Gastroesophageal sphincter (tissue), 4 donors: ENCODE measurements at regions not wholly inside any gene's neighbourhood (a gene's known extent, or its start where the extent isn't known, plus 50 kb on each side); places are given as distances from the start of the nearest gene placed in this dataset.

Source experiments
- ATAC-seq: fragments of 150-250 bp; one replicate; pipeline ENCODE4 v1.9.1; 2016; ENCODE audit warnings: mild to moderate bottlenecking, moderate library complexity
- H3K27ac ChIP-seq, 4 donors: fragments of 200-600 bp; sonication (generic) in 3 of 4; 1 replicate in 3 of 4; 2 replicates in 1 of 4; pipeline ENCODE4 v1.5.1; 2016 to 2019
- H3K27me3 ChIP-seq: fragments of 200-600 bp; sonication (generic); one replicate; pipeline ENCODE4 v1.5.1; 2019
- H3K36me3 ChIP-seq, 2 donors: fragments of 200-600 bp; sonication (generic); one replicate each; pipeline ENCODE4 v1.5.1; 2019; ENCODE audit warnings: control low read depth in 1 of 2
- H3K4me1 ChIP-seq, 3 donors: fragments of 200-600 bp; sonication (generic); 1 replicate in 2 of 3; 2 replicates in 1 of 3; pipeline ENCODE4 v1.5.1; 2016 to 2019; ENCODE audit warnings: control low read depth in 2 of 3
- H3K4me3 ChIP-seq, 2 donors: fragments of 200-600 bp; sonication (generic); one replicate each; pipeline ENCODE4 v1.5.1; 2019; ENCODE audit warnings: mild to moderate bottlenecking in 1 of 2, moderate library complexity in 1 of 2
- H3K9me3 ChIP-seq, 3 donors: fragments of 200-600 bp; sonication (generic); one replicate each; pipeline ENCODE4 v1.5.1; 2017 to 2019; ENCODE audit warnings: control low read depth in 2 of 3
- EP300 ChIP-seq: sonication (generic); formaldehyde crosslinking; IDR thresholded peaks from one replicate; pipeline ENCODE4 v1.6.1; 2017; ENCODE audit warnings: antibody characterized with exemption, mild to moderate bottlenecking
- POLR2A ChIP-seq, 2 donors: fragments of 450-650 bp; IDR thresholded peaks; one replicate each; pipeline ENCODE4 v1.6.1; 2017; ENCODE audit warnings: antibody characterized with exemption in 2 of 2, mild to moderate bottlenecking in 2 of 2, moderate library complexity in 1 of 2
- POLR2AphosphoS5 ChIP-seq: sonication (generic); formaldehyde crosslinking; IDR thresholded peaks from one replicate; pipeline ENCODE4 v1.6.1; 2017; ENCODE audit warnings: antibody characterized with exemption
- WGBS, 2 donors: methylation state at CpG; one replicate each; pipeline ENCODE4 v1.1.5; 2018; ENCODE audit warnings: low coverage in 1 of 2; 5-methylcytosine and 5-hydroxymethylcytosine counted together
- TF ChIP-seq, protein P1 (sequence below), 4 experiments: fragments of 200-600 bp in 2 of 4; fragments of 450-650 bp in 2 of 4; sonication (generic) in 1 of 4; IDR thresholded peaks; one replicate each; pipeline ENCODE4 v1.5.1; 2017 to 2019; ENCODE audit warnings: antibody characterized with exemption in 4 of 4, mild to moderate bottlenecking in 2 of 4, moderate library complexity in 2 of 4

DNA sequence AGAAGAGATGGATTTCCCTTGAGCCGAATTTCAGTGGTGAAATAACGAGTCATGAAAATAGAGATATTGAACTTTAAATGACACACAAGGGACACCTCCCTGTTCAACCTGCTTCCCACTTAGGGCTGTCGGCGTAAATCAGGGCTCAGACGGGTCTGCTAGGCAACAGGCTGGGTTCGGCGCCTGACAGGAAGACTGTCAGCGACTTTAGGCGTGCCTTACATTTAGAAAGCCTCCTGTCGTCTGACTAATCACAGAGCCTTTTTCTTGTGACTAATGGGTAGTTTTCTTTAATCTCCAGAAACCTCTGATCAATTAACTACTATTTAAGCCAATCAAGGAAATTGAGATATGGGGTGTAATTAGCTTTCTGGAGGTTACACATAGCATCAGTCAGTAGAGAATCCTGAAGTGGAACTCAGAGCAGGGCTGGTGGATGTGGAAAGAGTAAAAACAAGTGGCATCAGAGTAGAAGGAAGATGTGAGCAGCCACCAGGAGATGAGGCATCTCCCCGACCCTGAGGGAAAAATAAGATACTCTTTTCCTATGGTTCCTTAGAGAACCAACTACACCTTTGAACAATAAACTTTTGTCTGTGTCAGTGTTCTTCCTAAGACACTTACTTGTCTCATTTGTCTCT, 86.2 kb upstream of the HS3ST1 start:
- Histone ChIP-seq H3K27ac (no peak overlapping the region), H3K27me3 (no peaks in the 10 kb centered on the region), H3K4me3 (no peak overlapping the region), H3K9me3 (no peaks in the 10 kb centered on the region), H3K36me3 (no peaks in the 10 kb centered on the region), H3K4me1 (no peaks in the 10 kb centered on the region)
- 46 to 77% methylated on average over 8 to 11 of the region's 11 CpGs for WGBS, 2 donors
- TF ChIP-seq POLR2A (IDR thresholded peaks at IDR 0.05) (no peak), EP300 (no peak), POLR2AphosphoS5 (no peak)
- TF ChIP-seq, protein P1, sequence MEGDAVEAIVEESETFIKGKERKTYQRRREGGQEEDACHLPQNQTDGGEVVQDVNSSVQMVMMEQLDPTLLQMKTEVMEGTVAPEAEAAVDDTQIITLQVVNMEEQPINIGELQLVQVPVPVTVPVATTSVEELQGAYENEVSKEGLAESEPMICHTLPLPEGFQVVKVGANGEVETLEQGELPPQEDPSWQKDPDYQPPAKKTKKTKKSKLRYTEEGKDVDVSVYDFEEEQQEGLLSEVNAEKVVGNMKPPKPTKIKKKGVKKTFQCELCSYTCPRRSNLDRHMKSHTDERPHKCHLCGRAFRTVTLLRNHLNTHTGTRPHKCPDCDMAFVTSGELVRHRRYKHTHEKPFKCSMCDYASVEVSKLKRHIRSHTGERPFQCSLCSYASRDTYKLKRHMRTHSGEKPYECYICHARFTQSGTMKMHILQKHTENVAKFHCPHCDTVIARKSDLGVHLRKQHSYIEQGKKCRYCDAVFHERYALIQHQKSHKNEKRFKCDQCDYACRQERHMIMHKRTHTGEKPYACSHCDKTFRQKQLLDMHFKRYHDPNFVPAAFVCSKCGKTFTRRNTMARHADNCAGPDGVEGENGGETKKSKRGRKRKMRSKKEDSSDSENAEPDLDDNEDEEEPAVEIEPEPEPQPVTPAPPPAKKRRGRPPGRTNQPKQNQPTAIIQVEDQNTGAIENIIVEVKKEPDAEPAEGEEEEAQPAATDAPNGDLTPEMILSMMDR (IDR thresholded peaks at IDR 0.05), result no peak
- ATAC-seq, result no peak

- 32 to 46% methylated on average over 3 of the region's 3 CpGs for WGBS, 2 donors
- no peak overlapping the region for H3K27ac ChIP-seq
- H3K4me3 ChIP-seq, result no peak overlapping the region
- H3K9me3 ChIP-seq, result no peaks in the 10 kb centered on the region
- H3K27me3 ChIP-seq, result no peaks in the 10 kb centered on the region
- H3K36me3 ChIP-seq, result no peaks in the 10 kb centered on the region
- H3K4me1 ChIP-seq, result no peaks in the 10 kb centered on the region
- ATAC-seq, result no peak
- no peak for TF ChIP-seq EP300
- no peak for TF ChIP-seq POLR2A (IDR thresholded peaks at IDR 0.05)
These were observed 85.3 kb upstream of the HS3ST1 start for GRCh38 chr4:11514003-11514402.

GRCh38 chr4:11512871-11513270, 84.2 kb upstream of the HS3ST1 start:
- Histone ChIP-seq H3K4me3 (no peak overlapping the region), H3K27ac (no peak overlapping the region), H3K4me1 (no peaks in the 10 kb centered on the region), H3K9me3 (no peaks in the 10 kb centered on the region), H3K36me3 (no peaks in the 10 kb centered on the region), H3K27me3 (no peaks in the 10 kb centered on the region)
- no peak for ATAC-seq
- WGBS, 2 donors, result 56 to 80% methylated on average over 1 of the region's 1 CpG
- TF ChIP-seq POLR2AphosphoS5 (no peak), EP300 (no peak), POLR2A (IDR thresholded peaks at IDR 0.05) (no peak)
- TF ChIP-seq, protein P1 (IDR thresholded peaks at IDR 0.05), result no peak

- TF ChIP-seq POLR2A (IDR thresholded peaks at IDR 0.05), result no peak
- H3K9me3 ChIP-seq, result no peaks in the 10 kb centered on the region
- no peak for ATAC-seq
These were observed 82.6 kb upstream of the HS3ST1 start for GRCh38 chr4:11511321-11511720.

GRCh38 chr4:11507920-11508319, 79.2 kb upstream of the HS3ST1 start:
- Histone ChIP-seq H3K27ac (no peak overlapping the region), H3K4me1 (no peaks in the 10 kb centered on the region), H3K9me3 (no peaks in the 10 kb centered on the region), H3K36me3 (no peaks in the 10 kb centered on the region), H3K4me3 (no peak overlapping the region), H3K27me3 (no peaks in the 10 kb centered on the region)
- no peak for TF ChIP-seq POLR2AphosphoS5
- no peak for TF ChIP-seq POLR2A (IDR thresholded peaks at IDR 0.05)
- no peak for ATAC-seq
- WGBS, 2 donors, result 56 to 75% methylated on average over 2 of the region's 3 CpGs

More at GRCh38 chr4:11511321-11511720, 82.6 kb upstream of the HS3ST1 start:
- Histone ChIP-seq H3K27ac (no peak overlapping the region), H3K36me3 (no peaks in the 10 kb centered on the region), H3K4me1 (no peaks in the 10 kb centered on the region), H3K27me3 (no peaks in the 10 kb centered on the region), H3K4me3 (no peak overlapping the region)
- 50 to 67% methylated on average over 3 of the region's 3 CpGs for WGBS, 2 donors

- H3K4me3 ChIP-seq, result no peak overlapping the region
- no peaks in the 10 kb centered on the region for H3K4me1 ChIP-seq
- 90 to 91% methylated on average over 4 of the region's 4 CpGs for WGBS, 2 donors
- no peak overlapping the region for H3K27ac ChIP-seq
- H3K36me3 ChIP-seq, result no peaks in the 10 kb centered on the region
- ATAC-seq, result no peak
- no peaks in the 10 kb centered on the region for H3K27me3 ChIP-seq
- TF ChIP-seq EP300, result no peak
- no peak for TF ChIP-seq POLR2A (IDR thresholded peaks at IDR 0.05)
- TF ChIP-seq, protein P1 (IDR thresholded peaks at IDR 0.05), result no peak
- no peak for TF ChIP-seq POLR2AphosphoS5
- no peaks in the 10 kb centered on the region for H3K9me3 ChIP-seq
These were observed 77.5 kb upstream of the HS3ST1 start for GRCh38 chr4:11506194-11506593.
